RKO (cell line): ENCODE measurements at regions not wholly inside any gene's neighbourhood (a gene's known extent, or its start where the extent isn't known, plus 50 kb on each side); places are given as distances from the start of the nearest gene placed in this dataset.
"Not testable (repeated sequence)": the region's sequence is repeated elsewhere in the genome, so short reads cannot be mapped to it uniquely, and the experiment has no call there.

Experiments used
- DNase-seq: peaks from one replicate; pipeline ENCODE4 v3.0.0-alpha.2; 2016; ENCODE audit warnings: low spot score

GRCh38 chr5:39970117-39970798 lies 545.5 kb upstream of the DAB2 start:
- no peak for DNase-seq

GRCh38 chr5:39968381-39968780 lies 543.6 kb upstream of the DAB2 start:
- DNase-seq = no peak

GRCh38 chr5:39955156-39955555 lies 530.4 kb upstream of the DAB2 start:
- DNase-seq = no peak

GRCh38 chr5:39951070-39951469 lies 526.3 kb upstream of the DAB2 start:
- no peak for DNase-seq

GRCh38 chr5:39948867-39949468 lies 524.2 kb upstream of the DAB2 start:
- DNase-seq = peak; percentile 73

- DNase-seq = no peak
Observed at GRCh38 chr5:39948341-39948740, 523.6 kb upstream of the DAB2 start.

GRCh38 chr5:39947657-39948056 lies 522.9 kb upstream of the DAB2 start:
- DNase-seq = no peak

- no peak for DNase-seq
Observed at GRCh38 chr5:39946356-39947045, 521.7 kb upstream of the DAB2 start.

- no peak for DNase-seq
Observed at GRCh38 chr5:39945870-39946269, 521.1 kb upstream of the DAB2 start.

- DNase-seq = no peak
Observed at GRCh38 chr5:39943811-39944210, 519.0 kb upstream of the DAB2 start.

GRCh38 chr5:39942606-39943005 lies 517.8 kb upstream of the DAB2 start:
- no peak for DNase-seq

- no peak for DNase-seq
Observed at GRCh38 chr5:39941416-39941815, 516.6 kb upstream of the DAB2 start.

- DNase-seq = no peak
Observed at GRCh38 chr5:39934830-39935229, 510.1 kb upstream of the DAB2 start.

- no peak for DNase-seq
Observed at GRCh38 chr5:39933061-39933460, 508.3 kb upstream of the DAB2 start.

GRCh38 chr5:39928709-39929108 lies 503.9 kb upstream of the DAB2 start:
- no peak for DNase-seq

GRCh38 chr5:39919876-39920275 lies 495.1 kb upstream of the DAB2 start:
- DNase-seq = no peak

- no peak for DNase-seq
Observed at GRCh38 chr5:39912906-39913305, 488.1 kb upstream of the DAB2 start.

GRCh38 chr5:39907267-39907951 lies 482.6 kb upstream of the DAB2 start:
- DNase-seq = not testable (repeated sequence)

GRCh38 chr5:39906146-39906545 lies 481.4 kb upstream of the DAB2 start:
- DNase-seq = no peak

- DNase-seq = no peak
Observed at GRCh38 chr5:39905356-39905755, 480.6 kb upstream of the DAB2 start.

GRCh38 chr5:39902626-39903025 lies 477.8 kb upstream of the DAB2 start:
- no peak for DNase-seq

GRCh38 chr5:39898731-39899130 lies 474.0 kb upstream of the DAB2 start:
- no peak for DNase-seq

- no peak for DNase-seq
Observed at GRCh38 chr5:39896706-39897105, 471.9 kb upstream of the DAB2 start.
